ENCODE measurements at regions not wholly inside any gene's neighbourhood (a gene's known extent, or its start where the extent isn't known, plus 50 kb on each side); places are given as distances from the start of the nearest gene placed in this dataset.
"Not testable (repeated sequence)": the region's sequence is repeated elsewhere in the genome, so short reads cannot be mapped to it uniquely, and the experiment has no call there.

DNA sequence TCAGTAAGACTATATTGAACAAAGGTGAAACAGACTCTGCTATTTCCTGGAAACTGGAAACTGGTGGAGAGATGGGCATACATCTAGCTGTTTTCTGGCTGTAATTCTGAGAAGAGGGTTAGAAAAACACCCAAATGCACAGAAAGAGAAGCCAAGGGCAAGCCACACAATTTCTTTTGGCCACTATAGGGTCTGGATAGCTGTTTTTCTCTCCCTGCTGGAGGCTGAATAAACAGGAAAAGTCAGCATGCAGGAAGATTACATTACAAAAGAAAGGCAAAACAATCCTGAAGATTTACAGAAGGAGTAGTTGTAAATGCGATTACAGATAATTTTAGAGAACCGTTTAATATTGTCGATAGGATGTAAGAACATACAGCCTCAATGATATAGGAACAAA, 186.2 kb upstream of the REG3G start:
- no peaks in the 10 kb centered on the region for H3K36me3 Mint-ChIP-seq
- H2AFZ ChIP-seq (ENCODE audit: insufficient read depth, low read depth, low read length, poor library complexity, severe bottlenecking): no peak overlapping the region
- H3K9ac ChIP-seq (ENCODE audit: insufficient read depth, low read length, poor library complexity, severe bottlenecking): no peak overlapping the region
- peaks cover 0 to 3% (median 0%) of the 10 kb centered on the region in 3 donors for H3K27me3 Mint-ChIP-seq (ENCODE audit: low read depth in 3 of 3)
- peaks cover 1 to 6% (median 3%) of the 10 kb centered on the region in 7 donors for H3K9me3 Mint-ChIP-seq
- H3K27me3 ChIP-seq (ENCODE audit: control insufficient read depth in 2 of 2, insufficient read depth in 2 of 2, low read length in 2 of 2): no peaks in the 10 kb centered on the region
- no peak overlapping the region for H3K4me3 Mint-ChIP-seq
- H3K4me3 ChIP-seq (replicated peaks in 1 of 3; ENCODE audit: low read depth in 2 of 3, low read length in 3 of 3): no peak overlapping the region
- H3K27ac Mint-ChIP-seq: no peak overlapping the region
- DNase-seq: no peak
- no peaks in the 10 kb centered on the region for H3K79me2 ChIP-seq (ENCODE audit: insufficient read depth, low read length)
- intact Hi-C loops (cut with micrococcal nuclease): no loop called here
- TF ChIP-seq, protein P1, sequence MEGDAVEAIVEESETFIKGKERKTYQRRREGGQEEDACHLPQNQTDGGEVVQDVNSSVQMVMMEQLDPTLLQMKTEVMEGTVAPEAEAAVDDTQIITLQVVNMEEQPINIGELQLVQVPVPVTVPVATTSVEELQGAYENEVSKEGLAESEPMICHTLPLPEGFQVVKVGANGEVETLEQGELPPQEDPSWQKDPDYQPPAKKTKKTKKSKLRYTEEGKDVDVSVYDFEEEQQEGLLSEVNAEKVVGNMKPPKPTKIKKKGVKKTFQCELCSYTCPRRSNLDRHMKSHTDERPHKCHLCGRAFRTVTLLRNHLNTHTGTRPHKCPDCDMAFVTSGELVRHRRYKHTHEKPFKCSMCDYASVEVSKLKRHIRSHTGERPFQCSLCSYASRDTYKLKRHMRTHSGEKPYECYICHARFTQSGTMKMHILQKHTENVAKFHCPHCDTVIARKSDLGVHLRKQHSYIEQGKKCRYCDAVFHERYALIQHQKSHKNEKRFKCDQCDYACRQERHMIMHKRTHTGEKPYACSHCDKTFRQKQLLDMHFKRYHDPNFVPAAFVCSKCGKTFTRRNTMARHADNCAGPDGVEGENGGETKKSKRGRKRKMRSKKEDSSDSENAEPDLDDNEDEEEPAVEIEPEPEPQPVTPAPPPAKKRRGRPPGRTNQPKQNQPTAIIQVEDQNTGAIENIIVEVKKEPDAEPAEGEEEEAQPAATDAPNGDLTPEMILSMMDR (IDR thresholded peaks at IDR 0.05): no peak
- H3K4me1 Mint-ChIP-seq: peaks cover 4% of the 10 kb centered on the region
- H3K27ac ChIP-seq (ENCODE audit: low read depth in 1 of 2, low read length in 2 of 2): no peak overlapping the region
- H4K20me1 ChIP-seq (ENCODE audit: insufficient read depth, low read length): no peaks in the 10 kb centered on the region
- H3K36me3 ChIP-seq (replicated peaks in 1 of 2; ENCODE audit: control insufficient read depth in 1 of 2, insufficient read depth in 2 of 2, low read length in 2 of 2): no peaks in the 10 kb centered on the region
- WGBS (ENCODE audit: insufficient coverage): no CpG with 5 or more reads among the region's 3 CpGs
- no peaks in the 10 kb centered on the region for H3K9me3 ChIP-seq (replicated peaks in 1 of 2; ENCODE audit: control insufficient read depth in 1 of 2, insufficient read depth in 1 of 2, low read length in 2 of 2)
- no peak overlapping the region for H3K4me2 ChIP-seq (replicated peaks; ENCODE audit: extremely low read depth, low read length, poor library complexity, severe bottlenecking)
- no peaks in the 10 kb centered on the region for H3K4me1 ChIP-seq (ENCODE audit: control insufficient read depth in 1 of 2, insufficient read depth in 2 of 2, low read length in 2 of 2)

DNA sequence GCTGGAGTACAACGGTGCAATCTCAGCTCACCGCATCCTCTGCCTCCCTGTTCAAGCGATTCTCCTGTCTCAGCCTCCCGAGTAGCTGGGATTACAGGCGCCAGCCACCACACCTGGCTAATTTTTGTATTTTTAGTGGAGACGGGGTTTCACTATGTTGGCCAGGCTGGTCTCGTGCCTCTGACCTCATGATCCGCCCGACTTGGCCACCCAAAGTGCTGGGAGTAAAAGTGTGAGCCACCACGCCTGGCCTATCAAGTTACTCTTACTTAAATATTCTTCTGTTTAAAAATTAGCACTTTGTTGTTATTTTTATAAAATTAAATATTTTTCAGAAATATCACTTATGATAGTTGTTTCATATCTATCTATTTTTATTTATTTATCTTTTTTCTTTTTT, 185.2 kb upstream of the REG3G start:
- H3K36me3 ChIP-seq (replicated peaks in 1 of 2; ENCODE audit: control insufficient read depth in 1 of 2, insufficient read depth in 2 of 2, low read length in 2 of 2); H3K27me3 ChIP-seq (ENCODE audit: control insufficient read depth in 2 of 2, insufficient read depth in 2 of 2, low read length in 2 of 2); H3K4me2 ChIP-seq (replicated peaks; ENCODE audit: extremely low read depth, low read length, poor library complexity, severe bottlenecking); H3K9ac ChIP-seq (ENCODE audit: insufficient read depth, low read length, poor library complexity, severe bottlenecking); H3K9me3 ChIP-seq (replicated peaks in 1 of 2; ENCODE audit: control insufficient read depth in 1 of 2, insufficient read depth in 1 of 2, low read length in 2 of 2); H3K27me3 Mint-ChIP-seq (ENCODE audit: low read depth in 3 of 3); DNase-seq; H3K36me3 Mint-ChIP-seq; H3K27ac Mint-ChIP-seq; H3K79me2 ChIP-seq (ENCODE audit: insufficient read depth, low read length); H3K4me3 ChIP-seq (replicated peaks in 1 of 3; ENCODE audit: low read depth in 2 of 3, low read length in 3 of 3); H3K4me3 Mint-ChIP-seq; H3K27ac ChIP-seq (ENCODE audit: low read depth in 1 of 2, low read length in 2 of 2); H2AFZ ChIP-seq (ENCODE audit: insufficient read depth, low read depth, low read length, poor library complexity, severe bottlenecking); intact Hi-C loops (cut with micrococcal nuclease); H3K4me1 ChIP-seq (ENCODE audit: control insufficient read depth in 1 of 2, insufficient read depth in 2 of 2, low read length in 2 of 2); H4K20me1 ChIP-seq (ENCODE audit: insufficient read depth, low read length); H3K4me1 Mint-ChIP-seq; H3K9me3 Mint-ChIP-seq: not testable (repeated sequence)
- 98% methylated on average over 4 of the region's 10 CpGs for WGBS (ENCODE audit: insufficient coverage)

All from CD14-positive monocyte (primary cell).